B cell (primary cell): ENCODE measurements at regions not wholly inside any gene's neighbourhood (a gene's known extent, or its start where the extent isn't known, plus 50 kb on each side); places are given as distances from the start of the nearest gene placed in this dataset.

Experiments
- ATAC-seq: fragments of 200-7000 bp; cut with Tn5 transposase; one replicate; pipeline ENCODE4 v1.10.0; 2021; ENCODE audit warnings: low read depth, mild to moderate bottlenecking, moderate number of reproducible peaks, moderate library complexity
- CTCF ChIA-PET: fragments of 350-600 bp; sonication (Branson Sonifier 250); formaldehyde crosslinking; loops from one replicate; lab custom pipeline; 2021; ENCODE audit warnings: antibody characterized with exemption, inconsistent platforms; lab: Charles Lee
- POLR2A ChIA-PET: fragments of 350-600 bp; sonication (Branson Sonifier 250); formaldehyde crosslinking; loops from one replicate; lab custom pipeline; 2021; ENCODE audit warnings: antibody characterized with exemption; lab: Charles Lee
- DNase-seq: peaks from one replicate; pipeline ENCODE4 v3.0.0; 2013
- H2AFZ ChIP-seq: 2 replicates; pipeline ENCODE4 v1.6.1; 2012; ENCODE audit warnings: mild to moderate bottlenecking, low read depth, low read length; ENCODE audit not compliant: insufficient read depth, poor library complexity, severe bottlenecking
- H3K27ac ChIP-seq, 2 donors: 1 replicate in 1 of 2; 2 replicates in 1 of 2; pipeline ENCODE4 v1.5.1; 2012 to 2013; ENCODE audit warnings: low read length in 2 of 2, mild to moderate bottlenecking in 2 of 2, moderate library complexity in 1 of 2
- H3K27me3 ChIP-seq, 4 experiments: fragments of 200-600 bp in 1 of 4; sonication (generic) in 1 of 4; replicated peaks in 1 of 4; 1 replicate in 2 of 4; 2 replicates in 2 of 4; pipeline versions ENCODE4 v1.6.1 to v1.7.0; 2013 to 2016; ENCODE audit warnings: low read length in 3 of 4, mild to moderate bottlenecking in 2 of 4, mixed read lengths in 1 of 4, moderate library complexity in 1 of 4; ENCODE audit not compliant: insufficient read depth in 4 of 4, control insufficient read depth in 3 of 4; ENCODE audit errors: control extremely low read depth in 1 of 4
- H3K36me3 ChIP-seq, 2 experiments: replicated peaks in 1 of 2; 1 replicate in 1 of 2; 2 replicates in 1 of 2; pipeline versions ENCODE4 v1.6.1 to v1.7.1; 2013; ENCODE audit warnings: low read length in 1 of 2; ENCODE audit not compliant: insufficient read depth in 2 of 2, control insufficient read depth in 1 of 2; ENCODE audit errors: control extremely low read depth in 1 of 2, extremely low read depth in 1 of 2
- H3K4me1 ChIP-seq, 2 donors: fragments of 200-600 bp in 1 of 2; sonication (generic) in 1 of 2; 1 replicate in 1 of 2; 2 replicates in 1 of 2; pipeline versions ENCODE4 v1.5.1 to v1.6.1; 2013 to 2017; ENCODE audit warnings: low read length in 2 of 2; ENCODE audit not compliant: control insufficient read depth in 2 of 2, insufficient read depth in 2 of 2
- H3K4me2 ChIP-seq: replicated peaks from 2 replicates; pipeline ENCODE3; 2012; ENCODE audit warnings: mild to moderate bottlenecking, low read depth, low read length; ENCODE audit not compliant: poor library complexity, severe bottlenecking
- H3K4me3 ChIP-seq, 5 experiments: fragments of 200-600 bp in 1 of 5; sonication (generic) in 1 of 5; 1 replicate in 3 of 5; 2 replicates in 2 of 5; pipeline versions ENCODE4 v1.5.1 to v1.7.0; 2011 to 2016; ENCODE audit warnings: low read length in 4 of 5, mild to moderate bottlenecking in 4 of 5, low read depth in 2 of 5, control low read depth in 1 of 5, moderate library complexity in 1 of 5; ENCODE audit not compliant: insufficient read depth in 1 of 5; ENCODE audit errors: control extremely low read depth in 1 of 5, extremely low read depth in 1 of 5
- H3K79me2 ChIP-seq: fragments of 200-600 bp; sonication (generic); one replicate; pipeline ENCODE4 v1.6.0; 2016; ENCODE audit warnings: low read length; ENCODE audit not compliant: control insufficient read depth, insufficient read depth
- H3K9ac ChIP-seq: fragments of 200-600 bp; sonication (generic); 2 replicates; pipeline ENCODE4 v1.6.1; 2017; ENCODE audit warnings: mild to moderate bottlenecking, low read length, moderate library complexity
- H3K9me3 ChIP-seq, 3 donors: one replicate each; pipeline versions ENCODE4 v1.6.1 to v1.7.1; 2013; ENCODE audit warnings: low read length in 2 of 3; ENCODE audit not compliant: control insufficient read depth in 2 of 3, insufficient read depth in 1 of 3; ENCODE audit errors: control extremely low read depth in 1 of 3
- H4K20me1 ChIP-seq: 2 replicates; pipeline ENCODE4 v1.6.0; 2012; ENCODE audit warnings: mild to moderate bottlenecking, low read length; ENCODE audit not compliant: insufficient read depth, control insufficient read depth, poor library complexity, severe bottlenecking
- H3K27ac Mint-ChIP-seq: one replicate; pipeline ENCODE4 v1.8.0; 2021; ENCODE audit warnings: mixed read lengths
- H3K27me3 Mint-ChIP-seq: one replicate; pipeline ENCODE4 v1.8.0; 2021; ENCODE audit warnings: mixed read lengths
- H3K4me1 Mint-ChIP-seq: one replicate; pipeline ENCODE4 v1.8.0; 2021; ENCODE audit warnings: mixed read lengths
- H3K4me3 Mint-ChIP-seq: one replicate; pipeline ENCODE4 v1.8.0; 2021; ENCODE audit warnings: mixed read lengths
- H3K9me3 Mint-ChIP-seq: one replicate; pipeline ENCODE4 v1.8.0; 2022; ENCODE audit warnings: mixed read lengths; ENCODE audit not compliant: insufficient read depth
- EZH2 ChIP-seq: IDR thresholded peaks from 2 replicates; pipeline ENCODE4 v1.6.1; 2012; ENCODE audit warnings: borderline replicate concordance, low read depth, mild to moderate bottlenecking, moderate library complexity, low read length; ENCODE audit not compliant: insufficient read depth, poor library complexity, severe bottlenecking
- WGBS: methylation state at CpG from one replicate; pipeline ENCODE4 v1.1.5; 2013; ENCODE audit warnings: missing lambda C conversion rate; ENCODE audit not compliant: insufficient coverage; 5-methylcytosine and 5-hydroxymethylcytosine counted together
- intact Hi-C: fragments of 100-400 bp; cut with micrococcal nuclease; formaldehyde crosslinking; loops from one replicate; pipeline ENCODE4 v1.10.0; 2022
- TF ChIP-seq, protein P1 (sequence below): fragments of 200-600 bp; IDR thresholded peaks from one replicate; pipeline ENCODE4 v1.8.0; 2022; ENCODE audit warnings: antibody characterized with exemption, mild to moderate bottlenecking

DNA sequence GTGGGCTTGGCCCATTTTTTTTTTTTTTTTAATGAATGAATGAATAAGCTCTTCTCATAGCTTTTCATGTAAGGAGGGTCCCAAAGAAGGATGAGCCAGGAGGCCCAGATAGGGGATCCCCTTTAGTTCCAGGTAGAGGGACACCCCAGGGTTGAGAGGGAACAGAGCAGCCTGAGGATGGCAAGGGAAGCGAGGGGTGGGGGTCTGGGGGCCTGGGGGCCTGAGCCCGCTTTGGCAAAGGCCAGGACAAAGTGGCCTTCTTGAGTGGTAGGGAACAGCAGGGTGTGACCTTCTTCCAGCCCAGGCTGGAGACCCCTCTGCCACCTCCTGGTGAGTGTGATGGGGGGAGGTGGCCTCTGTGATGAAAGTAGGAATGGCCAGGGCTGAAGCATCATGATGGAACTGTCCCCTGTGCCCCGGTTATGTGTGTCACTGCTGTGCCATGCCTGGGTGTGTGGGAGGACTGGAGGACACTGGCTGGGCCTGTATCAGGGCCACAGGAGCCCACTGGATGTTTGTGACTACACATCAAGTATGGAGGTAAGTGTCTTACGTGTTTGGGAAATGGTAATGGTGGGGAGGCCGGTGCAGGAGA is 263.5 kb upstream of the HDAC4 start:
- DNase-seq (no peak), ATAC-seq (no peak)
- TF ChIP-seq, protein P1, sequence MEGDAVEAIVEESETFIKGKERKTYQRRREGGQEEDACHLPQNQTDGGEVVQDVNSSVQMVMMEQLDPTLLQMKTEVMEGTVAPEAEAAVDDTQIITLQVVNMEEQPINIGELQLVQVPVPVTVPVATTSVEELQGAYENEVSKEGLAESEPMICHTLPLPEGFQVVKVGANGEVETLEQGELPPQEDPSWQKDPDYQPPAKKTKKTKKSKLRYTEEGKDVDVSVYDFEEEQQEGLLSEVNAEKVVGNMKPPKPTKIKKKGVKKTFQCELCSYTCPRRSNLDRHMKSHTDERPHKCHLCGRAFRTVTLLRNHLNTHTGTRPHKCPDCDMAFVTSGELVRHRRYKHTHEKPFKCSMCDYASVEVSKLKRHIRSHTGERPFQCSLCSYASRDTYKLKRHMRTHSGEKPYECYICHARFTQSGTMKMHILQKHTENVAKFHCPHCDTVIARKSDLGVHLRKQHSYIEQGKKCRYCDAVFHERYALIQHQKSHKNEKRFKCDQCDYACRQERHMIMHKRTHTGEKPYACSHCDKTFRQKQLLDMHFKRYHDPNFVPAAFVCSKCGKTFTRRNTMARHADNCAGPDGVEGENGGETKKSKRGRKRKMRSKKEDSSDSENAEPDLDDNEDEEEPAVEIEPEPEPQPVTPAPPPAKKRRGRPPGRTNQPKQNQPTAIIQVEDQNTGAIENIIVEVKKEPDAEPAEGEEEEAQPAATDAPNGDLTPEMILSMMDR: no peak
- no peak for TF ChIP-seq EZH2
- no peaks in the 10 kb centered on the region for H4K20me1 ChIP-seq
- intact Hi-C loops: no loop called here
- H2AFZ ChIP-seq: no peak overlapping the region
- ChIA-PET POLR2A (no interaction called here), CTCF (no interaction called here)
- Mint-ChIP-seq H3K4me3 (no peak overlapping the region), H3K4me1 (no peaks in the 10 kb centered on the region), H3K9me3 (no peaks in the 10 kb centered on the region), H3K27ac (no peak overlapping the region), H3K27me3 (peaks cover 41% of the 10 kb centered on the region)
- no peaks in the 10 kb centered on the region for H3K4me1 ChIP-seq
- no peaks in the 10 kb centered on the region for H3K79me2 ChIP-seq
- no peak overlapping the region for H3K27ac ChIP-seq
- 93% methylated on average over 3 of the region's 5 CpGs for WGBS
- H3K9ac ChIP-seq: no peak overlapping the region
- no peaks in the 10 kb centered on the region for H3K9me3 ChIP-seq
- H3K36me3 ChIP-seq: no peaks in the 10 kb centered on the region
- peaks cover 0 to 13% (median 1%) of the 10 kb centered on the region in 4 experiments for H3K27me3 ChIP-seq
- no peak overlapping the region for H3K4me3 ChIP-seq
- H3K4me2 ChIP-seq: no peak overlapping the region

DNA sequence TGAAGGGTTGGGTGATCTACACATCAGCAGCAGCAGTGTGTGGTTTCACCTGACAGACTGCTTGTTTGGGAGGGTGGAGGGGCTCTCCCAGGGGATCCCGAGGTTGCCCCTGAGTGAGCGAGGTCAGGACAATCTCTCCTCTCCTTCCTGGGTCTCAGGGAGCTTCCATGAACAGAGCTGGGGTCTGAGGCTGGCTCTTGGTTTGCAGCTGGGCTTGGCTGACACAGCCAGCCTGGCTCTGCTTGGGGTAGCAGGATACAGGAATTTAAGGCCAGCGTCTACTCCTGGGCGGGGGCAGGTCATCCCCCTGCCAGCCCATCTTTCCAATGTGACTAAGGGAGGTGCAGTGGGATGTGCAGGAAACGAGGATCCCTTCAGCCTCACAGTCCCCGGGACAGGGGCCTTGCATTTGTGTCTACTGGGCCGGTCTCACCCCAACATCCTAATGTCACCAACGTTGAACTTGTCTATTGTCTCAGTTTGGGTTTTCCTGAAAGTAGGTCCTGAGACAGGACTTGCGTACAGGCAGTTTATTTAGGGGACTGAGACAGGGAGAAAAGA is 262.6 kb upstream of the HDAC4 start:
- ChIA-PET POLR2A (no interaction called here), CTCF (no interaction called here)
- H3K27ac Mint-ChIP-seq: no peak overlapping the region
- no peak overlapping the region for H2AFZ ChIP-seq
- H3K9me3 Mint-ChIP-seq: no peaks in the 10 kb centered on the region
- no peak for TF ChIP-seq EZH2
- TF ChIP-seq, protein P1: no peak
- ATAC-seq (no peak), DNase-seq (no peak)
- no peaks in the 10 kb centered on the region for H3K4me1 ChIP-seq
- 81% methylated on average over 8 of the region's 9 CpGs for whole genome bisulfite sequencing
- intact Hi-C loops: no loop called here
- H3K36me3 ChIP-seq: no peaks in the 10 kb centered on the region
- H3K4me1 Mint-ChIP-seq: no peaks in the 10 kb centered on the region
- no peak overlapping the region for H3K4me3 Mint-ChIP-seq
- no peak overlapping the region for H3K27ac ChIP-seq
- H3K27me3 Mint-ChIP-seq: peaks cover 41% of the 10 kb centered on the region
- no peaks in the 10 kb centered on the region for H3K79me2 ChIP-seq
- H4K20me1 ChIP-seq: no peaks in the 10 kb centered on the region
- H3K27me3 ChIP-seq: peaks cover 0 to 13% (median 1%) of the 10 kb centered on the region in 4 experiments
- H3K4me2 ChIP-seq: no peak overlapping the region
- H3K9me3 ChIP-seq: no peaks in the 10 kb centered on the region
- no peak overlapping the region for H3K9ac ChIP-seq
- H3K4me3 ChIP-seq: no peak overlapping the region
